Neural progenitor cell (in vitro differentiated cells): ENCODE measurements at regions not wholly inside any gene's neighbourhood (a gene's known extent, or its start where the extent isn't known, plus 50 kb on each side); places are given as distances from the start of the nearest gene placed in this dataset.

Experiments used
- DNase-seq: peaks from one replicate; pipeline ENCODE4 v3.0.0-alpha.2; 2016; ENCODE audit warnings: low spot score
- H2AFZ ChIP-seq: fragments of 200-600 bp; sonication (generic); replicated peaks from 2 replicates; pipeline ENCODE4 v1.6.1; 2016; ENCODE audit warnings: antibody characterized with exemption
- H3F3A ChIP-seq: fragments of 200-600 bp; sonication (generic); 2 replicates; pipeline ENCODE4 v1.6.1; 2016; ENCODE audit warnings: antibody characterized with exemption, low read depth
- H3K27ac ChIP-seq: fragments of 200-600 bp; sonication (generic); 2 replicates; pipeline ENCODE4 v1.5.1; 2016; ENCODE audit warnings: mild to moderate bottlenecking
- H3K27me3 ChIP-seq: fragments of 200-600 bp; sonication (generic); 2 replicates; pipeline ENCODE4 v1.6.1; 2016; ENCODE audit warnings: mild to moderate bottlenecking, moderate library complexity
- H3K36me3 ChIP-seq: fragments of 200-600 bp; sonication (generic); 2 replicates; pipeline ENCODE4 v1.5.1; 2016
- H3K4me1 ChIP-seq: fragments of 200-600 bp; sonication (generic); 2 replicates; pipeline ENCODE4 v1.6.1; 2016; ENCODE audit warnings: mixed run types
- H3K4me2 ChIP-seq: fragments of 200-600 bp; sonication (generic); 2 replicates; pipeline ENCODE4 v1.6.1; 2016
- H3K4me3 ChIP-seq: fragments of 200-600 bp; sonication (generic); 2 replicates; pipeline ENCODE4 v1.5.1; 2016
- H3K79me2 ChIP-seq: fragments of 200-600 bp; sonication (generic); 2 replicates; pipeline ENCODE4 v1.6.1; 2016; ENCODE audit warnings: low read depth
- H3K9ac ChIP-seq: fragments of 200-600 bp; sonication (generic); 2 replicates; pipeline ENCODE4 v1.6.1; 2016
- H3K9me3 ChIP-seq: fragments of 200-600 bp; sonication (generic); 2 replicates; pipeline ENCODE4 v1.5.1; 2016; ENCODE audit warnings: low read depth
- H4K20me1 ChIP-seq: fragments of 200-600 bp; sonication (generic); 2 replicates; pipeline ENCODE4 v1.6.1; 2016; ENCODE audit warnings: low read depth
- H3K27ac Mint-ChIP-seq: 3 replicates; pipeline ENCODE4 v1.8.0; 2021; ENCODE audit warnings: mixed read lengths
- H3K27me3 Mint-ChIP-seq: 2 replicates; pipeline ENCODE4 v1.8.0; 2022; ENCODE audit warnings: low read depth, mild to moderate bottlenecking, inconsistent platforms, moderate library complexity, mixed read lengths; ENCODE audit not compliant: insufficient read depth
- H3K36me3 Mint-ChIP-seq: 3 replicates; pipeline ENCODE4 v1.8.0; 2021; ENCODE audit warnings: mixed read lengths
- H3K4me1 Mint-ChIP-seq: 3 replicates; pipeline ENCODE4 v1.8.0; 2021; ENCODE audit warnings: mixed read lengths
- H3K4me3 Mint-ChIP-seq: 3 replicates; pipeline ENCODE4 v1.8.0; 2021; ENCODE audit warnings: mild to moderate bottlenecking, moderate library complexity, mixed read lengths
- H3K9me3 Mint-ChIP-seq: 3 replicates; pipeline ENCODE4 v1.8.0; 2020; ENCODE audit warnings: mixed read lengths
- CTCF ChIP-seq: fragments of 200-600 bp; sonication (generic); IDR thresholded peaks from 2 replicates; pipeline ENCODE4 v1.5.1; 2017; ENCODE audit warnings: antibody characterized with exemption, mild to moderate bottlenecking
- EZH2 ChIP-seq: fragments of 200-600 bp; sonication (generic); IDR thresholded peaks from 2 replicates; pipeline ENCODE4 v1.6.1; 2017; ENCODE audit warnings: antibody characterized with exemption, mild to moderate bottlenecking, moderate library complexity
- EZH2phosphoT487 ChIP-seq: fragments of 200-600 bp; sonication (generic); IDR thresholded peaks from 2 replicates; pipeline ENCODE4 v1.6.1; 2017; ENCODE audit warnings: antibody characterized with exemption

- no peak overlapping the region for H3K4me3 Mint-ChIP-seq
- H3K9me3 ChIP-seq = no peaks in the 10 kb centered on the region
Measured at GRCh38 chr20:19864130-19864529, 106.1 kb downstream of the RIN2 start.

GRCh38 chr20:19866070-19866469 is 108.0 kb downstream of the RIN2 start:
- no peak overlapping the region for H3K4me3 Mint-ChIP-seq
- peaks cover 5% of the 10 kb centered on the region for H3K9me3 Mint-ChIP-seq
- H2AFZ ChIP-seq = no peak overlapping the region
- no peak overlapping the region for H3K4me3 ChIP-seq
- TF ChIP-seq CTCF (no peak), EZH2 (no peak), EZH2phosphoT487 (no peak)
- no peaks in the 10 kb centered on the region for H4K20me1 ChIP-seq
- peaks cover 12% of the 10 kb centered on the region for H3K36me3 Mint-ChIP-seq
- no peaks in the 10 kb centered on the region for H3F3A ChIP-seq
- no peaks in the 10 kb centered on the region for H3K4me1 ChIP-seq
- no peaks in the 10 kb centered on the region for H3K4me1 Mint-ChIP-seq
- no peaks in the 10 kb centered on the region for H3K36me3 ChIP-seq
- no peak for DNase-seq
- no peak overlapping the region for H3K9ac ChIP-seq
- no peak overlapping the region for H3K27ac Mint-ChIP-seq
- H3K27me3 Mint-ChIP-seq = no peaks in the 10 kb centered on the region
- no peaks in the 10 kb centered on the region for H3K9me3 ChIP-seq
- H3K27ac ChIP-seq = no peak overlapping the region
- H3K4me2 ChIP-seq = no peak overlapping the region
- no peaks in the 10 kb centered on the region for H3K79me2 ChIP-seq
- H3K27me3 ChIP-seq = no peaks in the 10 kb centered on the region

More at GRCh38 chr20:19864130-19864529, 106.1 kb downstream of the RIN2 start:
- H3K27me3 Mint-ChIP-seq = no peaks in the 10 kb centered on the region
- peaks cover 7% of the 10 kb centered on the region for H3K36me3 Mint-ChIP-seq
- H4K20me1 ChIP-seq = no peaks in the 10 kb centered on the region
- H3K4me1 ChIP-seq = no peaks in the 10 kb centered on the region
- no peak overlapping the region for H3K27ac Mint-ChIP-seq
- H3K4me3 ChIP-seq = no peak overlapping the region
- H3F3A ChIP-seq = no peaks in the 10 kb centered on the region
- no peak overlapping the region for H3K9ac ChIP-seq
- TF ChIP-seq EZH2 (no peak), CTCF (no peak), EZH2phosphoT487 (no peak)
- H3K9me3 Mint-ChIP-seq = peaks cover 5% of the 10 kb centered on the region
- H3K27me3 ChIP-seq = no peaks in the 10 kb centered on the region
- no peaks in the 10 kb centered on the region for H3K4me1 Mint-ChIP-seq
- DNase-seq = no peak
- no peaks in the 10 kb centered on the region for H3K36me3 ChIP-seq
- H3K27ac ChIP-seq = no peak overlapping the region
- H2AFZ ChIP-seq = no peak overlapping the region
- no peaks in the 10 kb centered on the region for H3K79me2 ChIP-seq
- H3K4me2 ChIP-seq = no peak overlapping the region

GRCh38 chr20:19867074-19867473 is 109.0 kb downstream of the RIN2 start:
- no peak for DNase-seq
- H3K9ac ChIP-seq = no peak overlapping the region
- no peaks in the 10 kb centered on the region for H3K79me2 ChIP-seq
- H3K27ac Mint-ChIP-seq = no peak overlapping the region
- H3K9me3 Mint-ChIP-seq = no peaks in the 10 kb centered on the region
- H3K27me3 Mint-ChIP-seq = no peaks in the 10 kb centered on the region
- H3K4me3 ChIP-seq = no peak overlapping the region
- no peak overlapping the region for H2AFZ ChIP-seq
- H3F3A ChIP-seq = no peaks in the 10 kb centered on the region
- H3K4me3 Mint-ChIP-seq = no peak overlapping the region
- no peak overlapping the region for H3K27ac ChIP-seq
- no peaks in the 10 kb centered on the region for H3K36me3 ChIP-seq
- no peaks in the 10 kb centered on the region for H3K27me3 ChIP-seq
- H3K4me1 ChIP-seq = no peaks in the 10 kb centered on the region
- H3K9me3 ChIP-seq = no peaks in the 10 kb centered on the region
- no peaks in the 10 kb centered on the region for H4K20me1 ChIP-seq
- TF ChIP-seq EZH2 = no peak
- no peak for TF ChIP-seq EZH2phosphoT487
- no peak for TF ChIP-seq CTCF
- H3K4me2 ChIP-seq = no peak overlapping the region
- H3K36me3 Mint-ChIP-seq = peaks cover 15% of the 10 kb centered on the region
- no peaks in the 10 kb centered on the region for H3K4me1 Mint-ChIP-seq
